Nephron (organoid): ENCODE measurements at regions not wholly inside any gene's neighbourhood (a gene's known extent, or its start where the extent isn't known, plus 50 kb on each side); places are given as distances from the start of the nearest gene placed in this dataset.

Experiments
- H3K27ac Mint-ChIP-seq, 3 experiments: 2 replicates each; pipeline ENCODE4 v1.8.0; 2020; ENCODE audit warnings: mixed read lengths in 3 of 3, mild to moderate bottlenecking in 2 of 3, moderate library complexity in 1 of 3
- H3K27me3 Mint-ChIP-seq: 2 replicates; pipeline ENCODE4 v1.8.0; 2021; ENCODE audit warnings: low read depth, mild to moderate bottlenecking, moderate library complexity, mixed read lengths
- H3K36me3 Mint-ChIP-seq: 2 replicates; pipeline ENCODE4 v1.8.0; 2020; ENCODE audit warnings: low read depth, mixed read lengths
- H3K4me1 Mint-ChIP-seq: 2 replicates; pipeline ENCODE4 v1.8.0; 2020; ENCODE audit warnings: mixed read lengths
- H3K4me3 Mint-ChIP-seq, 3 experiments: 2 replicates each; pipeline ENCODE4 v1.8.0; 2020; ENCODE audit warnings: mild to moderate bottlenecking in 3 of 3, mixed read lengths in 3 of 3, moderate library complexity in 2 of 3
- H3K9me3 Mint-ChIP-seq: 2 replicates; pipeline ENCODE4 v1.8.0; 2020; ENCODE audit warnings: mixed read lengths
- TF ChIP-seq, protein P1 (sequence below), 3 experiments: fragments of 200-600 bp; sonication (generic); IDR thresholded peaks; one replicate each; pipeline ENCODE4 v1.5.0; 2021; ENCODE audit warnings: antibody characterized with exemption in 3 of 3; ENCODE audit not compliant: unreplicated experiment in 3 of 3

DNA sequence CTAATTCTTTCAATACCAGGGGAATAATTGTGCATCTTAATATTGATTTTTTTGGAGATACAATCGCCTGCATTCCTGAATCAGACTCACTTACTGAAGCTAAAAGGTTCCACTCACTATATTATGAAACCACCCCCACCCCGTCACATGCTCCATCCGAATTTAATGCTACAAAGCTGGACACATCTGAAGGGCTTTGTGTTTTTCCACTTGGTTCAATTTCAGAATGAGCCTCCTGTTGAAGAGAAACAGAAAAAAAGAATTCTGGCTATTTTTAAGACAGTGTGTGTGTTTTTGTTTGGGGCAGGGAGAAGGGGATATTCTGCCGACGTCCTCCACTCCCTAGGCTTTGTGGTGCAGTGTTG is 165.5 kb upstream of the TBX20 start:
- Mint-ChIP-seq H3K4me3 (no peak overlapping the region), H3K27ac (no peak overlapping the region), H3K27me3 (peaks cover 5% of the 10 kb centered on the region), H3K4me1 (no peaks in the 10 kb centered on the region), H3K36me3 (no peaks in the 10 kb centered on the region), H3K9me3 (peaks cover 7% of the 10 kb centered on the region)
- TF ChIP-seq, protein P1, sequence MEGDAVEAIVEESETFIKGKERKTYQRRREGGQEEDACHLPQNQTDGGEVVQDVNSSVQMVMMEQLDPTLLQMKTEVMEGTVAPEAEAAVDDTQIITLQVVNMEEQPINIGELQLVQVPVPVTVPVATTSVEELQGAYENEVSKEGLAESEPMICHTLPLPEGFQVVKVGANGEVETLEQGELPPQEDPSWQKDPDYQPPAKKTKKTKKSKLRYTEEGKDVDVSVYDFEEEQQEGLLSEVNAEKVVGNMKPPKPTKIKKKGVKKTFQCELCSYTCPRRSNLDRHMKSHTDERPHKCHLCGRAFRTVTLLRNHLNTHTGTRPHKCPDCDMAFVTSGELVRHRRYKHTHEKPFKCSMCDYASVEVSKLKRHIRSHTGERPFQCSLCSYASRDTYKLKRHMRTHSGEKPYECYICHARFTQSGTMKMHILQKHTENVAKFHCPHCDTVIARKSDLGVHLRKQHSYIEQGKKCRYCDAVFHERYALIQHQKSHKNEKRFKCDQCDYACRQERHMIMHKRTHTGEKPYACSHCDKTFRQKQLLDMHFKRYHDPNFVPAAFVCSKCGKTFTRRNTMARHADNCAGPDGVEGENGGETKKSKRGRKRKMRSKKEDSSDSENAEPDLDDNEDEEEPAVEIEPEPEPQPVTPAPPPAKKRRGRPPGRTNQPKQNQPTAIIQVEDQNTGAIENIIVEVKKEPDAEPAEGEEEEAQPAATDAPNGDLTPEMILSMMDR (IDR thresholded peaks at IDR 0.05; ENCODE audit: unreplicated experiment in 3 of 3), result no peak

DNA sequence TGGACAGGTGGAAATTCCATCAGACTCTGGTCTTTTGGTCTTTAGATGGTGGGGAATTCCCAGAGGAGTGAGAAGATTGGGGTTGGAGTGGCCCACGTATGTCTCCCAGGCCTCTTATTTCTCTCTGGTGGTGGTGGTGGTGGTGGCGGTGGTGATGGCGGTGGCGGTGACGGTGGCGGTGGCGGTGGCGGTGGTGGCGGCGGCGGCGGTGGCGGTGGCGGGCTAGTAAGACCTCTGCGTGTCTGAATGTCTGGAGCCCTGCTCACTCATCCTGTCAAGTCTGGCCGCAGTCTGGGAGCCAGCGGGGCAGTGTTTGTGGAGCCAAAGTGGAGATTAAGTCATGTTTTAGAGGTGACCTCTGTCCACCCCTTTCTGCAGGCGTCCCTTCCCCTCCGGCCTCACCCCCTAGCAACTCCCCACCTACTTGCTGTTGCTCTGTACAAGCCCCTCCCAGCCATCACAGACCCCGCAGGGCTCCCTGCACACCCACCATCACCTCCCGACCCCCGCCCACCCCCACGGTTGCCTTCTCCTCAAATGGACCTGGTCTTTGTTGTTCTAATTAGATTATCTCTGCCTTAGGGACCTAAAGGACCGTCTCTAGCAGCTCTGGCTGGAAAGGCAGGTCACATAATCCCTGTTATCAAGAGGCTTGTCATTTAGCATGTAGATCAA is 165.0 kb upstream of the TBX20 start:
- Mint-ChIP-seq H3K9me3 (peaks cover 2% of the 10 kb centered on the region), H3K27me3 (peaks cover 5% of the 10 kb centered on the region), H3K27ac (no peak overlapping the region), H3K4me1 (no peaks in the 10 kb centered on the region), H3K4me3 (no peak overlapping the region), H3K36me3 (no peaks in the 10 kb centered on the region)
- TF ChIP-seq, protein P1 (IDR thresholded peaks at IDR 0.05; ENCODE audit: unreplicated experiment in 3 of 3), result no peak

DNA sequence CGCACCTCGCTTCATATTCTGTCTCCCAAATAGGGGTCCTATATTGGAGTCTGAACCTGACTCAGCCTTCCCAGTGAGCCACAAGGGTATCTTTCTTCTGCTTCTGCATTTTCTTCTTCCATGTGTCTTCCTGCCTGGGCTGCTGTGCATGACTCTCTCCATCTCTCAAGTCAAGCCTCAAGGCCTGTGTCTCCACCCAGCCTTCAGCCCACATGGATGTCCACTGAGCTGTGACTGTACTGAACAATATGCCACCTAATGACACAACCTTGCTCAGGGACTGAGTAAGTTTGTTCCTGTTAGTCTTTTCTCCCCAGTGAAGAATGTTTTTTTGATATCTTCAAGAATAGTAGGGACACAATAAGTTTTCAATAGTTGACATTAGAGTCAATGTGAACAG is 162.7 kb upstream of the TBX20 start:
- no peaks in the 10 kb centered on the region for H3K9me3 Mint-ChIP-seq
- TF ChIP-seq, protein P1 (IDR thresholded peaks at IDR 0.05; ENCODE audit: unreplicated experiment in 3 of 3), result no peak
- no peak overlapping the region for H3K4me3 Mint-ChIP-seq
- H3K27me3 Mint-ChIP-seq, result peaks cover 13% of the 10 kb centered on the region
- H3K4me1 Mint-ChIP-seq, result no peaks in the 10 kb centered on the region
- H3K36me3 Mint-ChIP-seq, result no peaks in the 10 kb centered on the region
- no peak overlapping the region for H3K27ac Mint-ChIP-seq

DNA sequence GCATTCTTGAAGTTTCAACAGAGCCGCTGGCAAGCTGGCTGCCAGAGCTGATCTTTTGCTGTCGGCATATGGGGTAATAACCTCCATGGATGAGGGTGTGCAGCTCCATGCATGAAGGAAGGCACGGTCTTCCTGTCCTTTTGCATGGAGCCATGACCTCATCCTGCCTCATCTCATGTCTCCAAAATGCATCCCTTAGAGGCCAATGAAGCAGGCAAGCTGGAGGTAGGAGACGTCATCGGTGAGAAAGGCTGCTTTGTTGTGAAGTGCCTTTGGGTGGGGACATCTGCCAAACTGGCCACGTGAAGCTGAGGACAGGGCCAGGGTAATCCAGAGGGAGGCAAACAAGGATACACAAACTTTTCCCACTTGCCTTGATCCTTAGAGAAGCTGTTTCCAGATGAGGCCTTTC is 161.5 kb upstream of the TBX20 start:
- Mint-ChIP-seq H3K9me3 (no peaks in the 10 kb centered on the region), H3K4me1 (no peaks in the 10 kb centered on the region), H3K27me3 (peaks cover 15% of the 10 kb centered on the region), H3K27ac (no peak overlapping the region), H3K4me3 (no peak overlapping the region), H3K36me3 (no peaks in the 10 kb centered on the region)
- TF ChIP-seq, protein P1 (IDR thresholded peaks at IDR 0.05; ENCODE audit: unreplicated experiment in 3 of 3), result no peak

DNA sequence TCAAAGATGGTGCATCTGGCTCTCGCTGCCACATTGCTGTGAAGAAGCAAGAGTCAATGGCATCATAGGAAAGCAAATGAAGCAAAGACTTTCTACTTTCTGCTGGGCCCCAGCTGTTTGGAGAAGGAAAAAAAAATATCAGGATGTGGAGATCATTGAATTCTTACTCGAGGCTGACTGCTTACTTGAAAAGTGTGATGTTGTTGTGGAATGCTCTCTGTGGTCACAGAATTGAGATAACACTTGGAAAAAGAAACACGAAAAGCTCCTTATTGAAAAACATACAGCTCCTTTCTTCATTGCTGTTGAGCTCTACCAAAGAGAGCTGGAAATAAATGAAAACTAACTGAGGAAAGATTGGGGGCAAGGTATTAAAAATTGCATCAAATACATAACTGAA is 157.4 kb upstream of the TBX20 start:
- Mint-ChIP-seq H3K4me1 (no peaks in the 10 kb centered on the region), H3K4me3 (no peak overlapping the region), H3K27ac (no peak overlapping the region), H3K27me3 (peaks cover 13% of the 10 kb centered on the region), H3K9me3 (no peaks in the 10 kb centered on the region), H3K36me3 (no peaks in the 10 kb centered on the region)
- TF ChIP-seq, protein P1 (IDR thresholded peaks at IDR 0.05; ENCODE audit: unreplicated experiment in 3 of 3), result no peak

DNA sequence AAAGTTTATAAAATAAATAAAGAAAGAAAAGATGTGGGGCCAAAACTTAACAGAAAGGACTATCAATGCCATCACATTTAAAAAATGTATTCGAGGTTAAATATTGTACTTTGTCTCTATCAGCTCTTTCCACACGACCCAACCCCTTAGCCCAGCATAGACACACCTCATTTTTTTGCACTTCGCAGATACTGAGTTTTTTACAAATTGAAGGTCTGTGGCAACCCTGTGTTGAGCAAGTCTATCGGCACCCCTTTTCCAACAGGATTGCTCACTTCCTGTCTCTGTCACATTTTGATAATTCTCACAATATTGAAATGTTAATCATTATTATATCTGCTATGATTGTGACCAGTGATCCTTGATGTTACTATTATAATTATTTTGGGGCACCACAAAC is 151.6 kb upstream of the TBX20 start:
- H3K4me3 Mint-ChIP-seq, result no peak overlapping the region
- no peaks in the 10 kb centered on the region for H3K36me3 Mint-ChIP-seq
- TF ChIP-seq, protein P1 (IDR thresholded peaks at IDR 0.05; ENCODE audit: unreplicated experiment in 3 of 3), result no peak
- no peaks in the 10 kb centered on the region for H3K4me1 Mint-ChIP-seq
- no peak overlapping the region for H3K27ac Mint-ChIP-seq
- H3K27me3 Mint-ChIP-seq, result peaks cover 11% of the 10 kb centered on the region
- no peaks in the 10 kb centered on the region for H3K9me3 Mint-ChIP-seq
